GM18870 (cell line): ENCODE measurements at regions not wholly inside any gene's neighbourhood (a gene's known extent, or its start where the extent isn't known, plus 50 kb on each side); places are given as distances from the start of the nearest gene placed in this dataset.
"Not testable (repeated sequence)": the region's sequence is repeated elsewhere in the genome, so short reads cannot be mapped to it uniquely, and the experiment has no call there.

ENCODE experiments used
- ATAC-seq: cut with Tn5 transposase; IDR thresholded peaks from one replicate; pipeline ENCODE4 v1.9.1; 2021; ENCODE audit warnings: moderate library complexity; ENCODE audit not compliant: unreplicated experiment

DNA sequence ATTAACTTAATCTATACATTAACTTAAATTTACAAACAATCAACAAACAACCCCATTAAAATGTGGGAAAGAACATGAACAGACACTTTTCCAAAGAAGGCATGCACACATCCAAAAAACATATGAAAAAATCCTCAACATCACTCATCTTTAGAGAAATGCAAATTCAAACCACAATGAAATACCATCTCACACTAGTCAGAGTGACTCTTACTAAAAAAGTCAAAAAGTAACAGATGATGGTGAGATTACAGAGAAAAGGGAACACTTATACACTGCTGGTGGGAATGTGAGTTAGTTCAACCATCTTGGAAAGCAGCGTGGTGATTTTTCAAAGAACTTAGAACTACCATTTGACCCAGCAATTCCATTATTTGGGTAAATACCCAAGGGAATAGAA lies 759.2 kb upstream of the SLITRK1 start:
- no peak for ATAC-seq

DNA sequence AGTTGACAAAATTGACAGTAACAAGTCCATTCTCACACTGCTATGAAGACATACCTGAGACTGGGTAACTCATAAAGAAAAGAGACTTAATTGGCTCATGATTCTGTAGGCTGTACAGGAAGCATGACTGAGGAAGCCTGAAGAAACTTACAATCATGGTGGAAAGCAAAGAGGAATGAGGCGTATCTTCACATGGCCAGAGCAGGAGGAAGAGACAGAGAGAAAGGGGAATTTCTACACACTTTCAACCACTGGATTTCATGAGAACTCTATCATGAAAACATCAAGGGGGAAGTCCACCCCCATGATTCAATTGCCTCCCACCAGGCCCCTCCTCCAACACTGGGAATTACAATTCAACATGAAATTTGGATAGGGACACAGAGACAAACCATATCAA lies 758.4 kb upstream of the SLITRK1 start:
- no peak for ATAC-seq

DNA sequence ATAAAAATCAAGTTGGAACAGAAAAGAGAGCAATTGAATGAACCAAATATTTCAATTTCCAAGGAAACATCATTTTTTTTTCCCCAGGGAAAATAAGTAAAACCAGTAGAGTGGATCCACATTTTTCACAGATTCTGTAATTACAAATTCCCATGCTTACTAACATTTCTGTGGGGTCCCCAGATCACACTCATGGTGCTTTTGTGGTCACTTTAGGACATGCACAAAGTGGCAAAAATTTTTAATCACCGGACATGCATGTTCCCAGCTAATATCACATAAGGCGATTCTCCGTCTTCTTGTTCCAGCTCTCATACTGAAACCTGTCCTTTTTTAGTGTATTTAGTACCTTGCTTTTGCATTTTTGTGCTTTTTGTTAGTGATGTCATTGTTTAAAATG lies 748.2 kb upstream of the SLITRK1 start:
- no peak for ATAC-seq

DNA sequence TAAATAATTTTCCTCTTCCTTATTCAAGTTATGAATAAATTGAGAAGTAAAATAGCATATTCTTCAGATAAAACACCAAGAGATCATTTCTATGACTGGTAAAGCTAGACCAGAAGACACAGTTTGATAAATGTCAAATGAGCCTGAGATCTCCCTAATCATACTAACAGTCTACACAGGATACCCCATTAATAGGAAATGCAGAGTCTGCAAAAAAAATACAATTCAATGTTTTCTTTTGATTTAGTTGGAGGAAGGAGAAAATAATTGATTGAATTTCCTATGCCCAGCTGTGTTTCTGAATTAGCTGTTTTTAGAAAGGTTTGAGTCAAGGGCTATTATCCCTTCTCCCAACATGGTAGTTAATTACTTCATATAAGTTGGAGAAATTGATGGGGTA lies 734.6 kb upstream of the SLITRK1 start:
- no peak for ATAC-seq

DNA sequence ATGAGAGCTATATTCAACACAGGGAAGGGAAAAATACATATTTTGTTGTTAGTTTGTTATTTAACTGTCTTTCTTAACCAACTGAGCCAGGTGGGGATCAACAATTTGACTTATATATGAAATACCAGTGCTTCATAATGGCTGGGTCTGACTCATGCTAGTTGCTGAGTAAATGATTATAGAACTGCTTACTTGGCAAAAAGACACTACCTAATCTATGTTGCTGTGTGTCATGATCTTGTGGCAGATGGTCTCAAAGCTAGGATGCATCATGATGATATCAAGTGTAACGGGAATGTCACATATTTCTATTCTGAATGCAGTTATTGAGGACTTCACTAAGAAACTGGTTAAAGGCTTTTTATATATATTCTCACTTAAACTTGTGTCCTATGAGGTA lies 727.4 kb upstream of the SLITRK1 start:
- ATAC-seq: no peak

DNA sequence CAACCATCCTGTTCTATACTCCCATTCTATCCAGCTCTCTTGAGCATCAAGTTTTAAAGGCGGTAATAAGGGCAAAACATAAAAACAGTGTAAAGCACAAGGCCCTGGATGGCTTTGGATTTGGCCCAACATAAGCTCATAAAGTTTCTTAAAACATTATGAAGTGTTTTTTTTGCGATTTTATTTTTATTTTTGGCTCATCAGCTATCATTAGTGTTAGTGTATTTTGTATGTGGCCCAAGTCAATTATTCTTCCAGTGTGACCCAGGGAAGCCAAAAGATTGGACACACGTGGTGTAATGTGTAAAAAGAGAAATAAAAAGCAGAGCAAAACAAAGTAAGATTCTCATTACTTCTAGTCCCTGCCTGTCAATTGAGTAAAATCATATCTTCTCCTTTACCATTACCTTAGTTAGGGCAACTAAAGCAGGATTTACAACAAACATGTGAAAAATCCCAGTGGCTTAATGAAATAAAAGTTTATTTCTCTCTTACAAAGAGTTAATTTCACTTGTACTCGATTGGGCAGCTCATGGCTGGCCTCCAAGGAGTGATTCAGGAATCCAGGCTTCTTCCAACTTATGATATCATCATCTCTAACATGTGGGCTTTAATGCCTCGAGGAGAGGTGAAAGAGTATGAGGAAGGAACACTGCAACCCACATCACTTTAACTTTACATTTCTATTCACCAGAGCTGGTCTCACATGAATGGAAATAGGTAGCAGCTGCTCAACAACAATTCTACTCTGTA lies 725.2 kb upstream of the SLITRK1 start:
- no peak for ATAC-seq

DNA sequence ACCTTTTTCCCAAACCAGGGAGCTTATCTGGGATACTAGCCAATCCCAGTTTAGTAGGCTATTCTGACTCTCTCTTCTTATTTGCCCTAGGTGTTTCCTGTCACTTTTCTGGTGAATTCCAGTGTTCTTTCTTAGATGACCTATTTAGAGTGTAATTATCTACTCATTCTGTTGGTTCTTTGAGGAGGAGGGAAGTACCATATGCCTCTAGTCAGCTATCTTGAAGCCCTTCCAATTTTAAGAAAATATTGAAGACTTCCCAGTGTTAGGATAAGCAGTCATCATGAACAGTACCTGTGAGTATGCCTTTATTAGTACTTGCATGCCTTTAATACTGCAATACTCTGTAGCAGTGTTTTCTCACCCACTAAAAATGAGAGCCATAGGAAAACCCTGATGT lies 724.3 kb upstream of the SLITRK1 start:
- no peak for ATAC-seq

DNA sequence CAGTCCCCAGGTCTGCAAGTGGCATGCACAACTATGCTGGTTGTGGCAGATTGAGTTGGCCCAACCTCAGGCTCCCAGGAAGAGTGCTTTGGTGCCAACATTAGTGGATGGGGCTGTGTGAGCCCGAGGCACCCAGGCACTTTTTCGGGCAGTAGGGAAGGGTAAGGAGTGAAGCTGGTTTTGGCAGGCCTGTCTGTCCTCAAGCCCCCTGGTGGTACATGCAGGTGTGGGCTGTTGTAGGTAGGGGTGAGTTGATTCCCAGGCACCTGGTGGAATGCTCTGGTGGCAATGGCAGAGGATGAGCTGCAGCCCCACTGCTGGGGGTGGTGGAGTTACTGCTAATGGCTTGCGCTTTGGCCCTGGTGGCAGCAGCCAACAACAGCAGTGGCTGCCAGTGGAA lies 723.7 kb upstream of the SLITRK1 start:
- no peak for ATAC-seq

DNA sequence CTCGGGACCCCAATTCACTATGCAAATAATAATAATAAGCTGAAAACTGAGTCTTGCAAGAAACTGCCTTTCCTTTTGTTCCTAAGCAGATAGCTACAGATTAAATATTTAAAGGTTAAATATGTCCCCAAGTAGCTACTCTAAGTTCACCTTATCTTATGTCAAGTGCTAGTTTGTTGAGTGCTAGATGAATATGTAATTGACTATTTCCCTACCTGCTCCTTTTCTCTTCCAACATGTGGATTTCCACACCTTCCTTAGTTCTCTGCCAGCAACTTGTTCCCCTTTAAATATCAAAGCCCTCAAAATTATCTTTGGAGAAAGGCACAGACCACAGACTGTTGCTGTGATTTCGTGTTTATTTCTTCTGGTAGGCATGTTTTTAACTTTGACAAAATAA lies 709.2 kb upstream of the SLITRK1 start:
- ATAC-seq: no peak

DNA sequence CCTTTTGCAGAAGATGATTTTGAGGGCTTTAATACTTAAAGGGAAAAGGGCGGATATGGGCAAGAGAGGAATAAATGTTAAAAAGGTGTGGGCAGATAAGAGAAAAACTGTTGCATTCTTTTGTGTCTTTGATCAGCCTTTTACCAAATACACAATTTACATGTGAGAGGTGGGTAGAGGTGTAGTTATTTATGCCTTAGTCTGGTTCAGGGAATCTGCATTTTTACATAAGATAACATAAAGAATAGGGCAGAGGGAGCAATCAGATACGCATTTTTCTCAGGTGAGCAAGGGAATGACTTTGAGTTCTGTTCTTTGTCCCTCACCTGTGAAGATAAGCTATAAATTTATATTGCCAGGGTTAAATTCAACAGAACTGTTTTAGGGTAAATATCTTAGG lies 708.4 kb upstream of the SLITRK1 start:
- ATAC-seq: no peak

DNA sequence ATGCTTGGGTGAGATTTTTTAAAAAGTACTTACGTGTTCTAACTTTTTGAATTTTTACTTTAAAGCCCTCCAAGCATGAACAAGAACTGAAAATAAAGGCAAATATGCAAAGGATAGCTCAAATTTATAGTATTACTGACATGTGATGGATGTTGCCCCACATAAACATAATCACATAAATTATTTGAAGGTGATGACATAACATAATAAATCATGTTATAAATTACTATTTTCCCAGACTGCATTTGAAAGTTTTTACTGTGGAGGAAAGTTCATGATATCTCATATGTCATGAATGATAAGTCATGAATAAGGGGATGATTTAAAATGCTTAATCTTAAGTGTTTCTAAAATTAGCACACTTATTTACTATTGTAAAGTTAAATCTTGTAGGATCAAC lies 705.7 kb upstream of the SLITRK1 start:
- ATAC-seq: no peak

DNA sequence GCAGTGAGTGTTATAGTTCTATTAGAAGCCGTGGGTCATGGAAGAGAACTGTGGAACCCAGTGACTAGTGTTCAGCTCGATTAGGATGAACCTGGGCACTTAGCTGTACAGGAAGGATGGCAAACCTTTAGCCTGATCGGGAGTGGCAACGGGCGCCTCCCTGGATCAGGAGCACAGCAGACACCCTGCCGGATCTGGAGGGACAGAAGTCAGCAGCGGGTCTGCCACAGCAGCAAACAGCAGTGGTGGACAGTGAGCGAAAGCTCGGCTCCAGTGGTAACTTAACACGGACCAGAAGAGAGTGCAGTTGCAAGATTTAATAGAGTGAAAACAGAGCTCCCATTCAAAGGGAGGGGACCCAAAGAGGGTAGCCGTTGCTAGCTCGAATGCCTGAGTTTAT lies 697.6 kb upstream of the SLITRK1 start:
- ATAC-seq: not testable (repeated sequence)

DNA sequence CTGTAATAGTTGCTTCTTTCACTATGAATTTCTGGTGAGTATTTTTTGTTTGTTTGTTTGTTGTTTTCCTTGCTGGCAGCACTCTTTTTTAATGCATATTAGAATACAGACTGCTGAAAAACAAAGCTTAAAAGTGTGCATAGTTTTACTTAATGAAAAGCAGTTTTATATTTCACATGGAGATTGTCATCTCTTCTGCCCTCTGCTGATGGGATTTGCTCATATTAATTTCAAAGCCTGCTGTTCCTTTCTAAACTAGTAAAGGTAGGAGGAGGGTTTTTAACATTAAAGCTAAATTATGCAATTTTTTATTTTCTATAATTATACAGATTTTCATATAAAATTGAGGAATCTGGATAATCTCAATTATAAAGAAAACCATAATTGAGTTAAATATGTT lies 692.6 kb upstream of the SLITRK1 start:
- no peak for ATAC-seq

DNA sequence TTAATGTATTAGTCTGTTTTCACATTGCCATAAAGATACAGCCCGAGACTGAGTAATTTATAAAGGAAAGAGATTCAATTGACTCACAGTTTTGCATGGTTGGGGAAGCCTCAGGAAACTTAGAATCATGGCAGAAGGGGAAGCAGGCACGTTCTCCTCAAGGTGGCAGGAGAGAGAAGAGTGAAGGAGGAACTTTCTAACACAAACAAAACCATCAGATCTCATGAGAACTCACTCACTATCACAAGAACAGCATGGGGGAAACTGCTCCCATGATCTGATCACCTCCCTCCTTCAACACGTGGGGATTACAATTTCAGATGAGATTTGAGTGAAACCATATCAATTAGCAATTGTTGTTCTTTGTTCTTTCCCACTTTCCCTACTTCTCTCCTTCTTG lies 689.0 kb upstream of the SLITRK1 start:
- ATAC-seq: no peak

DNA sequence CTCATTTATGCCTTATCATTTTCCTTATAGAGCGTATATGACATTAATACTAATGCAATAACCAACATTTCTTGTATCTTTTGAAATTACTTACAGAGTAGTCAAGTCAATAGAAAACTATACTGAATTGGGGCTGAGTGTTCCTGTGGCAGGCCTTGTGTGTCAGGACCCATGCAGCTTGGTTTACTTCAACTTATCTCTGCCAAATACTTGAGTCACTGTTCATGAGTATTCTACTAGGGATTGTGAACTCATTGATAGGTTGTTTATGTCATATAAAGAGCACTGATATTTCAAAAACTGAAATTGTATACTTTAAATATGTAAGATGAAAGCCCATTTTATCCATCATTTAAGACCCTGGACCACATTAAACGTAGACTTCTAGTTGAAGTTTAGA lies 688.6 kb upstream of the SLITRK1 start:
- no peak for ATAC-seq

DNA sequence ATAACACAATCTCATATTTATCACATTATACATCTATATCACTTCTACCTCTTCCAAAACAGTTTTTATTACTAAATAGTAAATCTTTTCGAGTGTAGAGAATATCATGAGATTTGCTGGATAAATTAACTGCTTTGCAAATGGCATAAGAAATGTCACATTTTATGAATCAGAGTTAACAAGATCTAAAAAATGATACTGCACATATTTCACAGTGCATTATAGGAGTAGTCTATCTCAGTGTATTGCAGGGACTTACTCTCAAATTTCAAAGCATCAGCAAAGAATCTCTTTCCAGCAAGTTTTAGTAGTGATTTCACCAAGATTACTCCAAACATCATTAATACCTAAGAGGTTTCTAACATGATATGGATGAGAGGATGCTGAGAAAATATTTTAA lies 687.1 kb upstream of the SLITRK1 start:
- no peak for ATAC-seq

DNA sequence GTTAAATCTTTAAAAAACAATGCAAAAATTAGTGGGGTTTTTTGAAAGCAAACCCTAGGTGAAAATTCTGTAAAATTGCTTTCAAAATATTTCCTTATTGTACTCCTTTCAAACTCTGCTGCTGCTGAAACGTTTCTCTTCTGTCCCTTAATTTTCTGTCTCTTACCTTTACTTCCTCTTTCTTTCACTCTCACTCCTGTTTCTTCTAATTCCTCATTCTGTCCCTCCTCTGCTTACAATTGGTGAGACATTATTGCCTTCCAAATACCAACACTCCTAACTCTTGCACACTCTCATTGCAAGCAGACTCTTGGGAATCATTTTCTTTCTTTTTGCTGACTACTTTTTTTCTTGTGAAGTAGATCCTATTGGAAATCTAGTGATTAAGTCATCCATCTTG lies 685.6 kb upstream of the SLITRK1 start:
- no peak for ATAC-seq

DNA sequence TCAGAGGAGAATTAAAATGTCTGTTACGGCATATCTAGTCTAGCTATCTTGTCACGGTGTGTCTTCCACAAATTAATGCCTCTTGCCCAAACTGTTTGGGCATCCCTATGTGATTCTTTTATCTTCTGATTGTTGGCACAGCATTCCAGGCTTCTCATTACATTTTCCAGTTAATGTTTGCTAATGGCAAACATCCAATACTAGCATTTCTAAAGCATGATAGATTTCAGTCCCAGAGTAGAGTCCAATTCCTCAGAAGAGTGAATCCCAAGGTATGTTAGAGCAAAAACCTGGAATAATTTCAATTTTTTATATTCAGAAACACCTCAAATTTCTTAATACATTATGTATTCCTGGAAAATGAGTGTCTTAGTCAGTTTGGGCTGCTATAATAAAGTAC lies 684.5 kb upstream of the SLITRK1 start:
- no peak for ATAC-seq

DNA sequence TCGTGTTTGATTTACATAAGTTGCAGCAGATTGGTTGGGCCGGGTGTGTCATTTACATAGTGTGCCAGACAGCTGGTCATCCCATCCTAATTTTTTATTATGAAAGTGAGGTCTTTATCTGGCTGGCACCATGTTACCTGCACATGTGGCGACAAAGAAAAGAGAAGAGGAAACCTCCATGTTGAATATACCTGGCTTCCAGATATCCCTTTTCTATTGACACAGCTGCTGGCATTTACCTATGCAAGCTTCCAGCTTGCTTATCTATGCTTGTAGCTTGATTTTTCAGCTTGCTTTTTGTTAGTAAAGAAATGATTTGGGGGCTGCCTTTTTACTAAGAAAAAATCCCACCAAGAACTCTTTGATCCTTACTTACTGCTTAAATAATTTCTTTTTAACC lies 681.3 kb upstream of the SLITRK1 start:
- ATAC-seq: no peak

DNA sequence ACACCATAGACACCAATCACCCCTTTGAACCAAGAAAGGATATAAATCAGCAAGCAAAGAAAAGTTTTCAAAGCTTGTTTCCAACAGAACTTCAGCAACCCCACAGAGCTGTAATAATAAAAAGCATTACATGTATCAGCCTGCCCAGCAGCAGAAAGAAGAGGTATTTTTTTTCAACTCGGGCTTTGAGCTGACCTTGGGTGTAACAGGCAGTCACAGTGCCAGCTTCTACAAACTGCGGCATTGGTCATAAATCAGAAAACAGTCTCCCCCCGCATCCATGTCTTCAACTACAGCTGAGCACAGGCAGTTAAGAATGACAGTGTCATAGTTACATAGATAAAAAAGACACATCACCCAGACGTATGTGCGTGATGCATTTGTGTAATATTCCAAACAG lies 671.0 kb upstream of the SLITRK1 start:
- ATAC-seq: no peak

DNA sequence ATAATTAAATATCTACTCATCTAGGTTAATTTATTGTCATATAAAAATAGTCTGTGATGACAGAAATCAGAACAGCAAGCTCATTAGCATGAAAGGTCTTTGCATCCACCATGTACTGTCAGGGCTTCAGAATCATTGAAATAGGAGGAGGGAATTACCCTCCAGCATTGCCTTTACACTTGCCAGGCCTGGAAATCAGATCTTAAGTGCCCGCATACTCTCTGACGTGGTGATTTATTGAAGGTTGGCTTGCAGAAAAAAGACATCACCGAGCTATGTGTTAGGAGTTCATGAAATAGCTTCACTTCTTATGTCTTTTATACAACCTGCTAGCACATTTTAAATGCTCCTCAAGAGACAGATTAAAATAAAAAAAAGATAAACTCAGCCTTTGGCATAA lies 661.7 kb upstream of the SLITRK1 start:
- no peak for ATAC-seq

DNA sequence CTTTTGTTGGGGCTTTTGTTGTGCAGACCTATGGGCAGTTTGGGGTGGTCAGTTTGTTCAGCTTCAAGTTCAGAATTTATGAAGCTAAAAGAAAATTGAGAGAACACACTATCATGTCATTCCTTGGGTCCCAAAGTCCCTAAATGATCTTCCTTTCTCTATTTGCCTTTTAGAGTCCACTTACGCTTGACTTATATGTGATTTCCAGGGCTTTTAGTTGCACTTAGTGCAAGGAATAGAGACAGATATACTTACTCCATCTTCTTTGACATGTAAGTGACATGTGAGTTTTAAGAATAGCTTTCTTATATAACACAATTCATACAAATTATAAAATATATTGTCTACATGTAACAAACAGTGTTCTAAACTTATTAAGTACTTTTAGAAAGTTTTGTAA lies 660.1 kb upstream of the SLITRK1 start:
- no peak for ATAC-seq

DNA sequence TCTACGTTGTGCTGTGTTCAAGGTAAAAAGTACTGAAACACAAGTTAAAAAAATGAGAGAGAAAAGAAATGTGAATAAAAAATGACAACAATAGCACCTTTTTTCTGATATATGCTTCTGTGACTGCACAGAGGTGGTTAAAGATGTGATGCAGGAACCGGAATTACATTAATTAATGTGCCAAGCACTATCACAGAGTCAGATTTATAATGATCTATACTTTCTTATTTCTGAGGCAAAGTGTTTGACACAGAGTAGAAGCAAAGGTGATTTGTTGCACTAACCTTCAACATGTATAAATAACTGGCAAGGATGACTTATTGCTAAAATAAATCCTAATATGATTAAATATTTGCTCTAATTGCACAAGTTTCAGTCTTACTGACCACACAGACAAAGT lies 654.6 kb upstream of the SLITRK1 start:
- ATAC-seq: no peak
